DMS153 treated with DMSO at 0.1 percent for 48 hours (cell line): ENCODE measurements at regions not wholly inside any gene's neighbourhood (a gene's known extent, or its start where the extent isn't known, plus 50 kb on each side); places are given as distances from the start of the nearest gene placed in this dataset.

ENCODE experiments used
- DNase-seq: peaks from one replicate; lab custom pipeline; 2025; ENCODE audit not compliant: unreplicated experiment; lab: John Stamatoyannopoulos, UW

- DNase-seq: no peak
Observed at GRCh38 chr15:93223803-93224202, 134.8 kb upstream of the RGMA start.

GRCh38 chr15:93221759-93222158 is 132.7 kb upstream of the RGMA start:
- no peak for DNase-seq

DNA sequence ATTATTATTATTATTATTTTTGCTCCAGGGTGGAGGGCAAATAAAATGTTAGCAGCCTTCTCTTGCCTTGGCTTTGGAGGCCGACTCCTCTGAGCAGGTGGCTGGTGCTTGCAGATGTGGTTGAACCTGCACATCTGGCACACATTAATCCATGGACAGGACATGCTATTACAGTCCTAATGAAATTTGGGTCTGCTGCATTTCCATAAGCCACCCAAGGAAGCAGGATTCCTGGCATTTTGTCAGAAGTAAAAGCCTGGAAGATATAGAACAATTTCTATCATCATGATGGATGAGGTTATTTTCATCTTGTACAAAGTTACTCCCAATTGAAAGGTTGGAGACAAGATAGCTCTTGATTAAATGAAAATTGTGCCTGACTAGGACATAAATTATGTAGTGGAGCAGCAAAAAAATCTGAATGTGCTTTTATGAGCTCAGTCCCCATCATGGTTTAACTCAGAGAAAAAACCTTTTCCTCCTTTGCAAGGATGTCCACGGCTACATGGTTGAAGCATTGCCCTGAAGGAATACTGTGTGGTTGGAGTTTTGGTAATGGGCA is 130.9 kb upstream of the RGMA start:
- DNase-seq: no peak

DNA sequence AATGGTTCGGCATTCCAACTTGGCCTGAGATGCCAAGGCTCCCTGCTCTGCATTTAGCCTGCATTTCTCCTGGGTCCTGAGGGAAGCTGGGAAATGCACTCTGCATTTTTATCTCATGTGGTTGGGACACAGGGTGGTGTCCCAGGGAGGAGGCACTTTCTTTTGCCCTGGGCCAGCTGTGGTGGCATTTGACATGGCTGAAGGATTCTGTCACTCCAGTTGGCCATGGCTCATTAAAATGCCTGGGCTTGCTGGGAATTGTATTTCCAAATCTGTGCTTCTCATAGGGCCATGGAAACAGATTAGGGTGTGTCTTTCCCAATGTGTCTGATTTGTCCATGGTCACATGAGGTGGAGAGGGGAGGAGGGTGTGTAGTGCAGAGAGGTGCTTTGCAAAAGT is 128.3 kb upstream of the RGMA start:
- DNase-seq: no peak

DNA sequence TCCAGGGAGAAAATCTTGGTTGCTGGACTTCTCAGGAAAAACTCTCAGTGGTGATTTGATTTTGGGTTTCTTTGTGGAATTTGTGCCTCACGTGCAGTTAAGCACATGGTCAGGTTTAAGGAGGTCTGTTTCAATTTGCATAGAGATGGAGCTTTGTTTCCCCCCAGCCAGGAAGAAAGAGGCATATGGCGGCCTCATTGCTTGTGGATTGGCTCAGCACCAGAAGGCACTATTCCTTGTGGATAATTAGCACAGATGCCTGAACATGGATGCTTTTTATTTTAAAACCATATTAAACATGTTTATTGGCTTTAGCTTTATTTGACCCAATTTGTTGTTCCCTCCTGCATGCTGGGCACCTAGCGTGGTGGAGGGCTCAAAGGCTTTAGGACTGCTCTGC is 125.1 kb upstream of the RGMA start:
- no peak for DNase-seq

DNA sequence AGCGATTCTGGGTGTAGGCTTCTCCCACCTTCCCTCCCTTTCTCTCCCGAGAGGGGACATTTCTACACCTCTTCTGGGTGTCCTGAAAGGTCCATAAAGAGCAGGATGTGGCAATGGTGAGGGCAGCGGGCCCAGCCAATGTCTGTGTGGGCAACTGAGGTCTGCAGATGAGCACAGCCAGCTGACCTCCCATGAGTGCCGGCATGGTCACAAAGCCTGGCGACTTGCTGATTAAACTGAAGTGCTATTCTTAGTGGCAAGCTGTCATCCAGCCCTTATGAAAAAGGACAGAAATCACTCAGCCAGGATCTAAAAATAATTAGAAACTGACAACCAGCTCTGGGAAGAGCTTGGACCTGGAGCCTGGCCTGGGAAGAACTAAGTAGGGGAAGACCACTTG is 124.3 kb upstream of the RGMA start:
- DNase-seq: no peak

DNA sequence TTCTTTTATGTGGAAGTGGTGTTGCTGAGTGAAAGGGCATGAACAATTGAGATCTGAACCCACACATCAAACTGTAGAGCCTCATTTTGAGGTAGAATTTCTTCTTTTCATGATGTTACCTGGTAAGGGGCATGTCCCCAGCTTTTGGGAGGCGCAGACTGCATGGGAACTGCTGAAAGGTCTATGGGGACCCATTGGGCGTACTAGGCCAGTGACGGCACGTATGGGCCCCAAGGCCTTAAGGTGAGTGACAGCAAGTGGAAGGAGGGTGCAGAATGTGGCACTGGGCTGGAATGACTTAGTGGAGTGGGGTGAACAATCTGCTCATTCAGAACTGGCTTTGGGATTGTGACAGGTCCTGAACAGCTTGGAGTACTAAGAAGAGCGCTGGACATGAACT is 123.6 kb upstream of the RGMA start:
- DNase-seq: no peak

GRCh38 chr15:93210995-93211394 is 122.0 kb upstream of the RGMA start:
- DNase-seq: no peak

- DNase-seq: no peak
Observed at GRCh38 chr15:93209690-93210445, 120.9 kb upstream of the RGMA start.

DNA sequence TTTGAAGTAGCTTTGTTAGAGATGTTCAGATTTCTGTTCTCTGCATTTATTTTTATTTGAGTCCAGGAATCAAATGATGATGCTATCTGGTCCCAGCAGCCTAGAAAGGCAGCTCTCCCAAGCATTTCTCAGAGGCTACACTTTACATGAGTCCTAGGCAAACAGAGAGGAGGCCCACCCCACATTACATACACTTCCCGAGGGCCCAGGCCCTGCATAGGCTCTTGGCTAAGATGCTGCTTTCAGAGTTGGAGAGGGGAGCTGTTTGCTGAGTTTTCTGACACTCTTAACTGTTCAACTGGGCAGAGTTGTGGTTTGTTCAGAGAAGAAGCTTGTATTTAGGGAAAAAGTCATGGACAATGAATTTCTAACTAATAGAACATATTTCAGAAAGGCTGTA is 117.9 kb upstream of the RGMA start:
- DNase-seq: no peak

DNA sequence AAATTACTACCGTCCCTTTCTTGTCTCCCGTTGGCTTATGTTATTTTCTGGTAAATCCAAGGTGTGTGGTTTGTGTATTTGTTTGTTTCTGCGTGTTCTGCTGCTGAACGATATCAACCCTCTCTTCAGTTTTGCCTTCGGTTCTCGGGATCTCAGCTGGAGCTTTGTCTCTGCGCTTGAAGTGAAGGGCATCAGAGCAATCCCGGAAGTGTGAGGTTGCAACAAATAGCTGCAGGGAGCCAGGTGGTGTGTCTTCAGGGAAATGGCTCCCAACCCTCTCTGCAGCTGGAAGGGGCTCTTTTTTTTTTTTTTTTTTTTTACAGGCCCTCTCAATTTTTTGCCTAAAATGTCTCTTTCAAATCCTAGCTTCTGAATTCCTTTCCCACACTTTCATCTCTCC is 116.4 kb upstream of the RGMA start:
- DNase-seq: no peak

DNA sequence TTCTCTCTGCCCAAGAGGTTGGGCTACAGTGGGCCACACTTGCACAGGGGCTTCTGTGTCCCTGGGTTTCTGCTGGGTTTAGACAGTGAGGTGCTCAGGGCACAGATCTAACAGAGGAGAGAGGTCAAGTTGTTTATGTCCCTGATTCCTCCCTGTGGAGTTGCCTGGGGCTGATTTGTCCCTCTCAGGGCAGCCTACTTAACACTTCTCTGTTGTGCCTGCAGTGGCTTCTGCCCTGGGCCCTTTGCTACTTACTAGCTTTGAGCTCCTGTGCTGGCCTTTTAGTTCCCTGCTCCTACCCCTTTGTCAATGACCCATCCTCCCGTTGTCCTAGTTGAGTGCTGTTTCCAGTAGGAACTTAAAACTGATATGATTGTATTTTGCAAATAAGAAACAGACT is 114.0 kb upstream of the RGMA start:
- DNase-seq: no peak

DNA sequence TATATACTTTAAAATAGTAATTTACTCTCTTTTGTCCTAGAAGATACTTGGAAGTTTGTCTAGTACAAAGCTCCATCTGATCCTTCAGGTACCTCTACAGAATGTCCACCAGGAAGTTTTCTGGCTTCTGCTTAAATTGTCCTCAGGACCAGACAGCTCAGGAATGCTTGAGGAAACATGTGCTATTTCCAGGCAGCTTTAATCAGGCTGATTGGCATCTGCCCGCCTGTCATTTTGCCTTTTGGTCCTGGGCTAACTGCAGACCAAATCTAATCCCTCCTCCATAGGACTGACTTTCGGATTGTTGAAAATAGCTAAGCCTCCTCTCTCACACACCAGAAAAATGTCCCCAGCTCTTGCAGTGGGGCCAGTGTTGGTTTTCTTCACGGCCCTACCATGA is 113.4 kb upstream of the RGMA start:
- DNase-seq: no peak

GRCh38 chr15:93201940-93202339 is 112.9 kb upstream of the RGMA start:
- no peak for DNase-seq

DNA sequence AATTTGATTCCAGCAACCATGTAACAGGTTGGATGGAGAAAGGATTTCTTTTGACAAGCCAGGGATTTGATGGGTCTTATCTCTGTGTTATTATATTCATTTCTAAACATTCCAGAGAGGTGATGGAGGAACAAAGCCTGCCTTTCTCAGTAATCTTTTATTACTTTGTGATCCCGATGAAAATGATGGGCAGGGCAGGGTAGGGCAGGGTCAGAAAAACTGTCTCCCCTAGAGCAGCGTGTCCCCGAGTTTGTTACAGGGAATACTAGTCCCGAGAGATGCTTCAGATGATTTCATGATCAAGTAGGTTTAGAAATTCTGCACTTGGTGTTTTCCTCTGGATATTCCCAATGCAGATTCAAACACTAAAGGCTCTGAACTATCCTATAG is 111.8 kb upstream of the RGMA start:
- DNase-seq: no peak

DNA sequence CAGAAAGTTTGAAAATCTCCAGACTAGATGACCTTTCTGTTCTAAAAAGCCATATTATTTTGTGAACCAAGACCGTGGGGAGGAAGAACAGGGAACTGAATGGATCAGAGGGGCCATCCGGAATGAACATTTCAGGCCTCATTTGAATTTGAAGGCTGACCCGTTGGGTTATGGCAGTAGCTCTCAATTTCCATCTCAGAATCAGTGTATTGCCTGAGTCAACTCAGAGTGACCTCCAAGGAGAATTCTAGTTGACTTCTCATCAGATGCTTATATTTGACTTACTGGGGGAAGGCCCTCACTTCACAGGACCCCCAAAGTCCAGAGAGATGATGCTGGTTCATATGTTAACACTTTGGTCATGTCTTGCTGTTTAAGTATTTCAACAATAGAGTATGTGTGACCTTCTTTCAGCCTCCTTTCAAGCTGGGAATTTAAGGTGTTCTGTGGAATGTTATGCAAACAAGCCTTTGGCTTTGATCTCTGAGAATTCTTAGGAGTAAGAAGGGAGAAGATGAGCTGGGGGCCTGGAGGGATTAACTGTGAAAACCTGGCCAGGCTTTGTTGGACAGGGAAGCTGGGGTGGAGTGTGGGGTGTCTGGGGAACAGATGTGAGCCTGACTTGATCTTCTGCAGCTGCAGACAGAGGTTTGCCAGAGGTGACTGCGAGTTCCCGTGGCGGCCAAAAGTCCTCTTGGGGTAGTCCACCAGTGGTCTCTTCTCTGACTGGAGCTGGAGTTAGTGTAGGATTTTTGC is 111.2 kb upstream of the RGMA start:
- DNase-seq: no peak

- DNase-seq: no peak
Observed at GRCh38 chr15:93196135-93196670, 107.2 kb upstream of the RGMA start.

- no peak for DNase-seq
Observed at GRCh38 chr15:93195109-93195508, 106.1 kb upstream of the RGMA start.

DNA sequence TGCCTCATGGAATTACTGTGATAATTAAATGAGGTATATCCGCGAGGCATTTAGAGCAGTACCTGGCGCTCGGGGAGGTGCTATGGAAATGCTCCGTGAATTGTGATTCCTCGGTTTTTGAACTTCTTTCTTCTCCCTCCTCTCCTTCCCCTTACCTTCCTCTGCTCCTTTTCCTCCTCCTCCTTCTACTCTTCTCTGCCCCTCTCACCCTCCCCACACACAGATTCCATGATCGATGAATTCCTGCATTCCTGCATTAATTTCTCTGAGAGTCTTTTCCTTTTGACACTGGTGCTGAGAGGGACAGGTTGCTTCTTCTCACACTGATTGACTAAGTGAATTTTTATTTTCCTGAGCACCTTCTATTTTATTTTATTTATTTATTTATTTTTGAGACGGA is 101.2 kb upstream of the RGMA start:
- no peak for DNase-seq

DNA sequence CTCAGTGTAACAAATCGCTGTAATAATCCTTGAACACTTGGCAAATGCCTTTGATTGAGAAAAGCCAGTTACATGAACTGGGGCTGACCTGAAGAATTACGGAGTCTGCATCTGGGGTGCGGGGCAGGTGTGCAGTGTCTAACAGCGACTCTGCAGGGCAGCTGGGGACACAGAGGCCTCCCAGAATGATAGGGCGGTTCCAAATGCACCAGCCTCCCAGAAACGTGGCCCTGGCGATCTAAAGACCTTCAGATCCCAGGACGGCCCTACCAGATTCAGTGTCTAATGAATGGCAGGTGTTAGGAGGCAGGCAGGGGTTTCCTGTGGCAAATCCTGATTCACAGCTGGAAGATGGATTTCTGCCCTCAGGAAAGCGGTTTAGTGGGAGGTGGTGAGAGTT is 100.5 kb upstream of the RGMA start:
- DNase-seq: no peak

DNA sequence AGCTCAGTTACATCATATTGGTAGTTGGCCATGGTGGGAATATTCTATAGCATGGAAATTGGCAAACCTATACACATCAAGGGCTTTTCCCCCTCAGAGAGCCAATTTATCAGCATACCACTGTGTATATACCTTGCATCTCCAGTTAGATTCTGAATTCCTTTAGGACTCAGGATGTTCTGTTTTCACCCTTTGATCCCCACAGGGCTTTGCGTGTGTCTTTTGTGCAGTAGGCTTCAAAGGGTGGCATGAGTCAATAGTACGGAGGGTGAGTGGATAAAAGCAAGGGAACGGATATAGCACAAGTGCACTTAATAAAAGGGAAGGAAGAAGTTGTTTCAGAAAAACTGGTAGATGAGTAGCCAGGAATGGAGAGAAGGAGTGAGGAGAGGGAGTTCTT is 99.2 kb upstream of the RGMA start:
- no peak for DNase-seq

GRCh38 chr15:93185796-93186195 is 96.8 kb upstream of the RGMA start:
- DNase-seq: no peak
